T-helper 2 cell (primary cell): ENCODE measurements at regions not wholly inside any gene's neighbourhood (a gene's known extent, or its start where the extent isn't known, plus 50 kb on each side); places are given as distances from the start of the nearest gene placed in this dataset.
"Not testable (repeated sequence)": the region's sequence is repeated elsewhere in the genome, so short reads cannot be mapped to it uniquely, and the experiment has no call there.

Source experiments
- DNase-seq, 5 experiments: peaks; one replicate each; pipeline versions ENCODE4 v3.0.0 to v3.0.0-alpha.2; 2012 to 2022

DNA sequence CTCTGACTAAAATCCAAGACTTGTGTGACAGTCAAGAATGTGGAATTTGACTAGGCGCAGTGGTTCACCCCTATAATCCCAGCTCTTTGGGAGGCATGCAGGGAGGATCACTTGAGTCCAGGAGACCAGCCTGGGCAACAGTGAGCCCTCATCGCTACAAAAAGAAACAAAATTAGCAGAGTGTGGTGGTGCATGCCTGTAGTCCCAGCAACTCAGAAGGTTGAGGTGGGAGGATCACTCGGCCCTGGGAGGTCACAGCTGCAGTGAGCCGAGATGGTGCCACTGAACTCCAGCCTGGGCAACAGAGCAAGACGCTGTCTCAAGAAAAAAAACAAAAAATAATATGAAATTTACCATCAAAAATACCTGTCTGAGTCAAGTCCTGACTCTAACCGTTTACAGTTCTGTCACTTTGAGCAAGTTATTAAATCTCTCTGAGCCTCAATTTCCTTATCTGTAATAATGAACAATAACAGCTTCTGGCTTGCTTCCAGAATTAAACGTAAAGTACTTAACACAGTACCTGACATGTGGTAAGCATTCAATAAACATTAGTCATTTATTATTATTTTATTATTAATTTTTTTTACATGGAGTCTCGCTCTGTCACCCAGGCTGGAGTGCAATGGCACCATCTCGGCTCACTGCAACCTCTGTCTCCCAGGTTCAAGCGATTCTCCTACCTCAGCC lies 204.6 kb upstream of the TSC22D1 start:
- DNase-seq, result no peak

DNA sequence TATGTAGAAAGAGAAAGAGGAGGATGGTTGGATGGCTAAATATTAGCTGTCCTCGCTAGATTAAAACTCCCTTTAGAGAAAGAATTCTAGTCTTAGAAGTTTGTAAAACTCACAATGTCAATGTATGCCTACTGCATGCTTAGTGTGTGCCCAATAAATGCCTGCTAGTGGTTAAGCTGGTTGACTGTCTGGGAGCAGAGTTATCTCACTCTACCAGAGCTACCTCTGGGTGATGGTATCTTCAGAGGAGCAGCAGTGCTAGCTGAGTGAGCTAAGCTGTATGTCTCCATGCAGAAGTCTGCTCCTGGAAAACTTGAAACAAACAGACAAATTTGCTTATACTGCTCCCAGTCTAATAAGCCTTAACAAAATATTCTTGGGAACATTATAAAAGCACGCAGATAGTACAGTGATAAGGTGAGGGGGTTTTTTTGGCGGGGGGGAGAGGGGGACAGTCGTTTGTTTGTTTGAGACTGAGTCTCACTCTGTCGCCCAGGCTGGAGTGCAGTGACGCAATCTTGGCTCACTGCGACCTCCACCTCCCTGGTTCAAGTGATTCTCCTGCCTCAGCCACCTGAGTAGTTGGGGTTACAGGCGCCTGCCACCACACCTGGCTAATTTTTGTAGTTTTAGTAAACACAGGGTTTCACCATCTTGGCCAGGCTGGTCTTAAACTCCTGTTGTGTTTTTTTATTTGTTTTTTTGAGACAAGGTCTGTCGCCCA lies 202.8 kb upstream of the TSC22D1 start:
- DNase-seq, result no peak

DNA sequence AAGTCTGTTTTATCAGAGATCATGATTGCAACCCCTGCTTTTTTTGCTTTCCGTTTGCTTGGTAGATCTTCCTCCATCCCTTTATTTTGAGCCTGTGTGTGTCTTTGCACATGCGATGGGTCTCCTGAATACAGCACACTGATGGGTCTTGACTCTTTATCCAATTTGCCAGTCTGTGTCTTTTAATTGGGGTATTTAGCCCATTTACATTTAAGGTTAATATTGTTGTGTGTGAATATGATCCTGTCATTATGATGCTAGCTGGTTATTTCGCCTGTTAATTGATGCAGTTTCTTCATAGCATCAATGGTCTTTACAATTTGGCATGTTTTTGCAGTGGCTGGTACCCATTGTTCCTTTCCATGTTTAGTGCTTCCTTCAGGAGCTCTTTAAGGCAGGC lies 199.2 kb upstream of the TSC22D1 start:
- not testable (repeated sequence) for DNase-seq

DNA sequence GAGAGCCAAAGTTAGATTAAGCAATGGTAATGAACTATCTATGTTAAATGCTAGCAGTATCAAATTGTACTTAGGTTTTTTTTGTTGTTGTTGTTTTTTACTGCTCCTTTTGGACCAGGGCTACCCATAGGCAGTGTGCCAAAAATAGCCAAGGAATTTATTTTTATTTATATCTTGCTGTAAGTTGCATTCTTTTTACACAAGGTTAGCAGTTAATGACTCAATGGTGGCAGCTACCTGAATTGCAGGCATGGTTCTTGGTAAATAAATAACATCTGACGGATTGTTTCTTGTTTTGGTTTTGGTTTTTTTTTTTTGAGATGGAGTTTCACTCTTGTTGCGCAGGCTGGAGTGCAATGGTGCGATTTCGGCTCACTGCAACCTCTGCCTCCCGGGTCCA lies 194.8 kb upstream of the TSC22D1 start:
- DNase-seq, result no peak

DNA sequence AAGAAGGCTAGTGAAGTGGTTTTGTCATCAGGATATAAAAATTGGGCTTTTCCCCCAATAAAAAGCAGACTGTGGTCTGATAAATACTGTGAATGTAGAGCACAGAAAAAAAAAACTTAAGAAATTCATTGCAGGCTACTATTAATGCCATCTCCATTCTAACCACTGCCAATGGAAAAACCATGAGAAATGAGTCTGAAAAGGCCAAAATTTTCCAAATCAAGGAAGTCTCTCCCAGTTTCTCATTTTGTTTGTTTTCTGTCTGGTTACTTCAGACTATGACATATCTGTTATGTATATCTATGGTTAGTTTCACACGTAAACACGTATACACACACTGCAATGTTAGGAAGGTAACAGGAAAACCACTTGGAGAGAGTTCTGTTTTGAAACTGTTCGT lies 193.6 kb upstream of the TSC22D1 start:
- no peak for DNase-seq

DNA sequence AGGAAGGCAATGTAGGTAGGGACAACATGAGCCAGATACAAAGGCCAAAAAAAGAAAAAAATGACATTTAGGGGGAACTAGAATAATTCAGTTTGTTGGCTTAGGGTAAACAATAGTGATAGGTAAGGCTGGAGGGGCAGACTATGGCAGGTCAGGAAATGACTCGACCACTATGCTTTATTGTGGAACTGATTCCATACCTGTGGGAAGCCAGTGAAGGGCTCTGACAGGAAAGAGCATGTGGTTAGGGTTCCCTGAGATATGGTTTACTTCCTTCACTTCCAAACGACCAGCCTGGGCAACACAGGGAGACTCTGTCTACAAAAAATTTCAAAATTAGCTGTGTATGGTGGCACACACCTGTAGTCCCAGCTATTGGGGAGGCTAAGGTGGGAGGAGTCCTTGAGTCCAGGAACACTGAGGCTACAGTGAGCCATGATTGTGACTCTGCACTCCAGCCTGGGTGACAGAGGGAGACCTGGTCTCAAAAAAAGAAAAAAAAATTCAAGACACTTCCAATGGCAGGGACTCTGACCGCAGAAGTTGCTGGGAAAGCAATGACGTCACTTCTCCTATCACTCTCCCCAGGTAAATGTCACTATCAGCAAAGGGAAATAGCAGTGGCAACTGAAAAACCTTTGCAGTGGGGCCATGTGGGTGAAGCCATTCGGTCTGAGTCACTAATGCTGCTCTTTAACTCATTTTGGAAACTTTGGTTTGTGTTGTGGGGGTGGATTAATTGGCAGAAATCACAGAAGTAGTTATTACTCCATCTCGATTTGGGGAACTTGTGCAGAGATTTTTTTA lies 192.8 kb upstream of the TSC22D1 start:
- DNase-seq, result no peak

DNA sequence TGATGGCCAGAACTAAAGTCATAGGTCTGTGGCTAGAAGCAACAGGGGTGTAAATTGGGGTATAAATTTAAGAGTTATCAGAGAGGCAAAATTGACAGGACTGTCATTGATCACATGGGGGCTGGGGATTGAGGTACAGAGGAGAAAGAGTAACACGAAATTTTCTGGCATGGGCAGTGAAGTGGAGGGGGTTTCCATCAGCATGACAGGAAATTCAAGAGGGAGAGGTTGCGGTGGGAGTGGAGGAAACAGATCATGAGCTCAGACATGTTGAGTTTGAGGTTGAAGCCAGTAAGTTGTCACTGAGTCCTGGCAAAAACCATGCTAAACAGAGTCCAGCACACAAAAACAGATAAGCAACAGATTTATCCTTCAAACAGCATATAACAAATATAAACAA lies 192.1 kb upstream of the TSC22D1 start:
- DNase-seq, result peak in 2 of 5 experiments; percentile 34 to 66

DNA sequence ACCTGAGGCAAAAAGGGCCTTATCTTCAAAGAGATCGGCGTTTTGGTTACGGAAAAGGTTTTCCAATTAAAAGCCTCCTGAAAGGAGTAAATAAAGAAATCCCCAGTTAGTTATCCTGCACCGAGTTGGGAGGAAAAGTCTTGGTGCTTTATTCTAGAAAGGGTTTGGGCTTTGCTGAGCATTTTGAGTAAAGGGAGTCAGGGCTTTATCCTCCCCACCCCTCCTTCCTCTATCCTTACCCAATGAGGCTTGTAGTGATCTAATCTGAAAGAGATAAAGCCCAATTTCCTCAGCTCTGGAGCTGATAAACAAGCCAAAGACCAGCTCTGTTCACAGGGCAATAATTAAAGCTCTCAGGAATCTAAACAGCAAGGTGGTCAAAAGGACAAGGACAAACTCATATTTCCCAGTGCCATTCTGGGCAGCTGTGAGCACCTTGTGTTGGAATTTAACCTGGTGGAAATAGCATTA lies 188.9 kb upstream of the TSC22D1 start:
- no peak for DNase-seq

DNA sequence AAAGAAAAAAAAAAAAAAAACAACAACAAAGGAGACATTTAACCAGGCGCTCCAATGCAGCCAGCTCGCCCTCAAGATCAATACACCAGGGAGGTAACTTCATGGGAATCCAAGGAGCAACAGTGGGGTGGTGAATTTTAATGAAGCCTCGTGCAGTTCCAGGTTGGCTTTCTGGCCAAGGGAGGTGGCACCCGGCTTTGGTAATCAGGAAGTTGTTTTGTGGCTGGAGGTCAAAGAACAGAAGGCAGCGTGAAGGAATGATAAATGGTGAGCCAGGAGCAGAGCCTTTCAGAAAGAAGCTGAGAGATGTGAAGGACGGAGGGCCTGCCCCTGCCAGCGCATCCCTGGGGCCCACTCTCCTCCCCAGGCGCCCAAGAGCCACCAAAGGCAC lies 188.2 kb upstream of the TSC22D1 start:
- no peak for DNase-seq

DNA sequence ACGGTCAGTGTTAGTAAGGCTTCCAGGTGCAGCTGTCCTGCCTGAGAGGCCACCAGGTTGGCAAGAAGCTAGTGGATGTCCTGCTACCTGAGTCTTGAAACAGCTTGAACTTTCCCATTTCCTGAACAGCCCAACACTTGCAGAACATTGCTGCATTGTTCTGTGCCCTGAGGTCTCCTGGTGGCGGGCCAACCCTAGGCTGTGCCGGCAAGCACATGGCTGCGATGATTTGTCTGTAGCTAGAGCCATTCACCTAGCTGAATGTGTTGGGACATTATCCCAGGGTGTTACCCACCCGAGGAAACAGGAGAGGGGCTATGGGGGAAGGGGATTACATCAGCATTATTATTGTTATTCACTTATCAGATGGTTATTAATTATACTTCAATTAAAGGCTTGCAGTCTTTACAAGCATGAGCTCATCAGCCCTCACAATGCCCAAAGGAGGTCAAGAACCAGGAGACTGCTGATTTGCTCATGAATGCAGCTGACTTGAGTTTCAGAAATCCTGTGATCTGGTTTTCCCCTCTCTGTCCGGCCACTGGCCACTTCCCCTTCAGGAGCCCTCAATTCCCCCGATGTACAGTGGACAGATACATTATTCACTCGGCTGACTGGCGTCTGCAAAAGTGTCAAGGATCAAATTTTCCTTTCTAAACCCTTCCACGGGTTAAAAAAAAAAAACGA lies 187.6 kb upstream of the TSC22D1 start:
- DNase-seq, result no peak

DNA sequence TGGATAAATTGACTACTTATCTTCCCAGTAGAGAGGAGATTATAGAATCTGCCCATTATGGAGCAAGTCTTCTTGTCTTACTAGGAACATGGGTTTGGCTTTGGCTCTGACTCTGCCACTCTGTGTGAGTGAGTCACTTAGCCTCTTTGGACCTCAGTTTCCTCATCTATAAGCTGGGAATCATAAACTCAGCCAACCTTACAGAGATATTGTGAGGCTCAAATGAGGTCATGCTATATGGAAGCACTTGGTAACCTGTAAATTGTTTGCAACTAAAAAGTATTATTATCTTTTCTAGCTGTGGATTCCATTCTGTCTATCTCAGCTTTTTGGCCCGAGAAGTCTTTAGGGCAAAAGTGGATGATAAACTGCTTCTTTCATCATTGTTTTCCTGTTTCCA lies 186.8 kb upstream of the TSC22D1 start:
- DNase-seq, result no peak

DNA sequence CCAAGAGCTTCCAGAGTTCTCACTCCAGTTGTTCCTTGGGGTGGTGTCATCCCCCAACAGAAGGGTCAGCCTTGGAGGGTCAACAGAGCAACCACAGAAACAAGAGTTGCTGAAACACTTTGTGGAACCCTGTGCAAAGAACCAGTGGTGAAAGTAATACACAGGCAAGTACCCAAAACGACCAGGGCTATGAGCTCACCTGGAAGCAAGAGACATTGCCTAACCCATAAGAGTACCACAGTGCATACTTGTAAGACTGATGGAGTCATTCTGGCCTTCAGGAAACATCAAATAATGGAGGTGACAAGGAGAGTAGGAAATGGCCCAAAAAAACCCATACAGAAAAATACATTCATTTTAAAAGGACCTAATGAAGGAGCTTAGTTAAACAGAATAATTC lies 184.3 kb upstream of the TSC22D1 start:
- DNase-seq, result no peak

DNA sequence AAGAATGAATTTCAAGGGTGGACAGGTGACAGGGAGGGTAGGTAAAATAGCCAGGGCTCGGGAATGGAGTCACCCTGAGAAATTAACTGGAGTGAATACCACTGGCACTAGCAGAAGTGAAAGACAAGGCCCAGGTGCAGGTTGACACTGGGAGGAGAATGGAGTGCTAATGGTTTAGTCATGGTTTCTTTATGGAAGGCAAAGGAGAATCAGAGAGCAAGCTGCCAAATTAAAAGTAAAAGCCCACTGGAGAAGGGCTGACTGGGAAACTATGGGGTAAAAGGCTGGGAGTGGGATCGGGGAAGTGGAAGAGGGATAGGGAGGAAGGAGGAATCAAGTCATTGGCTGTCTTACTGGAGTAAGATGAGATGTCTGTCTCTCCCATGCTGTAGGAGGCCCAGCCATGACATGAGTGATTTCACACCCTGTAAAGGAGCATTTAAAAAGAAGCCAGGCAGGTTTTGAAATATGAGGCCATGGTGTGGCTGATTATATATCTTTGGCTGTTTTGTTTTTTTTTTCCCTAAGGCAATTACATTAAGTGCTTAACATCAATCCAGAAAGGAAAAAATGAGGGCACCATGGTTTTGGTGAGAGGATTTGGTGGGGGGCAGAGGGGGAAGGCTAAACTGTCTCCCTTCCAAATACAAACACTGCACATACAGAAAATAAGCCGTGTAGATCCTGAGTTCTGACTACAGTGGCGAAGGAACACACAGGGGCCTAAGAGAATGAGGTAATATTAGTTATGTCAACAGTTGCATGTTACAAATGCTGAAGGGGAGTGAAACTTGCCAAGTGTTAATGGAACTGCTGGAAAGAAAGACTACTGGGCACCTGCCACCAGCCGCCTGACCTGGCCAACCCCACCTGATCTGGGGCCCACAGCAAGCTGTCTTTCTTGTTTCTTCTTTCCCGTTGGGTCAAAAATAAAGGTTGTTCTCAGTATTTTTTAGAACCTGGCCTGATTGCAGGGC lies 183.5 kb upstream of the TSC22D1 start:
- DNase-seq, result no peak

DNA sequence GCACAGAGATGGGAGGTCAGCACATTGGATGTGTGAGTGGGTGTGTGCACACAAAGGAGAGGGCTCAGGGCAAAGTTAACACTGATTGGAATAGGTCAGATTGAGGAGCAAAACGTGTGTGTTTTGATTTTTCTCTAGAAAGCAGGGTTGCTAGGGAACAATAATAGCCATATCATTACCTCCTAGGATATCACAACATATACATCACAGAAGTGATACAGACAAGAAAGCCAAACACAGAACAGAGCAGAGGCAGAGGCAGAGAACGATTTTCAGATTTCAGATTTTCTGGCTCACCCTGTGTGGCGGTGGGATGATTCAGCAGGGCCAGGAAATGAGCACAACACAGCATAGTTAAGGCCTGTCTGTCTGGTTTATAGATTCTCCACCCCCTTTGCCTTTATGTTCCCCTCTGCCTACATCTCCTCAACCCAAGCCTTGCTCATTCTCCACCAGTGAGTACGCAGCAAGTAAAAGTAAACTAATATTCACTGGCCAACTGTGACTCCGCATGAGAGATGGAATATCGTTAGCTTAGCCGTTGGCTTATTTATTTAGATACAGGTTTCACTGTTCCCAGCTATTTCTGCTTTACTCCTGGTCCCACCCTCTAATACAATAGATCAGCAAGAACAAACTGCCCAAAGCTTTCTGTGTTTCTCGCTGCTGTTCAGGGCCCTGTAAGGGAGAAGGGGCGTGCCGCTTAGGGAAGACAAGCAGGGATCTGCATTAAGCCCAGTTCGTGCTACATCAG lies 182.7 kb upstream of the TSC22D1 start:
- no peak for DNase-seq

DNA sequence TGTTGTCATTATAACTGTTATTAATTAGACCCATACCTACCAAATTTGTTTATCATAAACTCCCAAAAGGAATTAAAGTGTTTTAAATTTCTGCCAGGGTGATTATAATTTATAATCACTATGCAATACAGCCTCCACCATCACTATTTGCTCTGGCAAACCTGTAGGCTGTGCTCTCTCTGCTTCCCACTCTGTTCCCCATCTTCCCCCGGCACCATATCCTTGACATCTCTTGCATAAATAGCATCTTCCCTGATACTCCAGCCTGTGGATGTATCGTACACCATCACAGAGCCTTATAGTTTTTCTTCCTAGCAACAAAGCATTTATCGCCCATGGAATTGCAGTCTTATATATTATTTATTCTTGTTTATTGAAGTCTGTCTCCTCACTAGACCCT lies 181.5 kb upstream of the TSC22D1 start:
- no peak for DNase-seq

DNA sequence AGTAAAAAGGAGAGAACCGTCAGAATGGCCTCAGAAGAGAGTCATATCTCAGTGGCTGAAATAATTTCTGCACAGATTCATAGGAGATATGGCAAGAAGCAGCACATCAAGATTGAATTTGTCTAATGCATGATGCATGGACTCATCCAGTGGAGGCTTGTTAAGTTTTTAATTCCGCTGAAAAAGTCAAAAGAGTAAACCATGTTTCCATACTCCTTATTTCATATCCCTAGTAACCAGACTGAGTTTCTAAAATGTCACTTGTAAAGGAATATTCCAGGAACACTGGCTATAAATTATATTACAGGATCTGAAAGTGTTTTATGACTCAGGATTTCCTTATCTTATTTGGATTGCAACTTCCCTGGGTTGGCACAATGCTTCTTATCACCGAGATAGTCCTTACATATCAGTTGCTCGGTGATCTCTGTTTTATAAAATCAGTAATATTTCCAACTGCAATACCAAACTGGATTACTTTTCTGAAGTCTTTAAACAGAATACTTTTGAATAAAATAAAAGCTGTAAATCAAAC lies 180.2 kb upstream of the TSC22D1 start:
- no peak for DNase-seq

DNA sequence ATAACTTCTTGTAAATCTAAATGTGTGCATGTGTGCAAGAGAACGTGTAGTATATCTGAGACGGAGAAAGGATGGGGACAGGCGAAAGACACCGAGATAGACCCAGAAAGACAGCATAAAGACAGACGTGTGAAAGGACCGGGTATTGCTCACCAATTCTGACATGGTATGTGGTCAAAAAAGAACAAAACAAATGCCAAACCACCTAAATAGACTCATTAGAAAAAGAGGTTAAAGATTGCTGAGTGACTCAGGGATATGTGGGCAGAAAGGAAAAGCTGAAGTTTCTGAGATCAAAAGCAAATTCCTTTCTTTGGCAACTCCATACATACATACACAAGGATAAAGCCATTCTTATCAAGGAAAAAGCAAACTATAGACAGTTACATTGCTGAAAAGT lies 179.7 kb upstream of the TSC22D1 start:
- DNase-seq, result no peak

DNA sequence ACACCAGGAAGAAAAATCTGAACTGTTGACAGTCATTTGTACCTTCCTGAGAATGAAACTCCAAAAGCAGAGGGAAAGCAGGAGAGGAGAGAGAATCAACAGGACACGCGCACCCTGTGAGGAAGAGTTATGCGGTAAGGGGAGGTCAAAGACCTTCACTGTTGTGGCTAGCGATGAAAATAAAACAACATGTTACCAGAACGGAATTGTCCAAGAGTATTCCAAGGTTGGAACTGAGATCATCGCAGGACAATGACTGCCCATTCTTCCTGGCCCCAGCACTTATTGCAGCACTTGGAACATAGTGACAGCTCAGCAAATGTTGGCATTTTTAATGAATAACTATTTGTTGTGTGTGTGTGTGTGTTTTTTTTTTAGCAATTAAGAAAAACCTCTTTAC lies 176.0 kb upstream of the TSC22D1 start:
- no peak for DNase-seq

DNA sequence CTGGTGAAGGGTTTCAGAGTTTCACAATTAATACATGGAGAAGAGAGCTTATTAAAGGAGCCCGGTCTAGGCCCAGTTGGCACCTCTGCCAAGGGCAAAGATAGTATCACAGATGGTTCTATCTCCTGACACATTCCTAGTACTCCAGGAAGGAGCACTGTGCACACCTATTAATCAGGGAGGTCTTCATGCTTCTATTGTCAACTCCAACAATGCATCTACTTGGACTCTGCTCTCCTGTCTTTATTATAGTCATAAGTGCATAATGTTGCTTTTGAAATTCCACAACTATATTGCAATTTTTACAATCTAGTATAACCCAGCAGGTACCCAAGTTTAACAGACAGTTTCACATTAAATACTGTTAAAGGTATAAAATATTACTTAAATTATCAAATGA lies 174.5 kb upstream of the TSC22D1 start:
- no peak for DNase-seq

DNA sequence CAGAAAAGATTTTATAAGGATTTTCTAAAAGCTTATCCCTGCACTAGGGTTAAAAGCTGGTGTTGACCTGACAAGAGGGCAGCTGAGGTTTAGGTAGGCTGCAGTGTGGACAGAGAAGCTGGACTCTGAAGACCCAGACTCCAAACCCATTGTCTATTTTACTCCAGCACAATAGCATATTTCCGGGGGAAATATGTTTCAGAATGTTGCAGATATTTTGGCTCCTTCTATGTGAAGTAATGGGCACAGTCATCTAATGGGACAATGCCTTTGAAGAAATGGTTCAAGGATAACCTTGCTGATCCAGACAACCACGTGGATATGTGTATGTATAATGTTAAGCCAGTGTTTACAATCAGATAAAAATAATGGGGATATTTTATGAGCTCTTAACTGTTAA lies 173.8 kb upstream of the TSC22D1 start:
- DNase-seq, result no peak

DNA sequence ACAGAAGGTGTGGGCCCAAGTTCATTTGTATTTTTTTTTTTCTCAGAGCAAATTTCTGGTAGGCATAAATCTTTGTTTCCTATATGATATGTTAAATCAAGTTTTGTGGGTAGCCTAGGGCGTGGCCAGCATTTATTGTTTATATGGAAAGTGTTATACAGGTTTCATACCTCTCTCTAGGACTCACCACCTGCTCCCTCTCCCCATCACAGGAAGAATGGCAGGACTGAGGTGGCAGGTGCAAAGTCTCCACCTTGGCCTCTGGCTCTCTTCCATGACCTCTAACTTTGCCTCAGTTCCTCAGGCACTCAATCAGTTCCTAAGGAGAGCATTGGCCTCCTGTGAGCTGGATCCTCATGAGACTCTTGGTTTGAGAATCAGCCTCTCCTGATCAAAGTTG lies 172.3 kb upstream of the TSC22D1 start:
- no peak for DNase-seq
